Upper lobe of right lung (tissue), 1 donor: ENCODE measurements at regions not wholly inside any gene's neighbourhood (a gene's known extent, or its start where the extent isn't known, plus 50 kb on each side); places are given as distances from the start of the nearest gene placed in this dataset.

Source experiments
- ATAC-seq: fragments of 200-7000 bp; cut with Tn5 transposase; one replicate; pipeline ENCODE4 v1.9.1; 2020; ENCODE audit warnings: mild to moderate bottlenecking, moderate library complexity
- DNase-seq: peaks from one replicate; pipeline ENCODE4 v3.0.0-alpha.2; 2020
- H3K27ac ChIP-seq: fragments of 200-600 bp; one replicate; pipeline ENCODE4 v1.8.0; 2022
- H3K27me3 ChIP-seq: fragments of 200-600 bp; one replicate; pipeline ENCODE4 v1.8.0; 2022; ENCODE audit warnings: mild to moderate bottlenecking
- H3K36me3 ChIP-seq: fragments of 200-600 bp; one replicate; pipeline ENCODE4 v1.8.0; 2022
- H3K4me1 ChIP-seq: fragments of 200-600 bp; one replicate; pipeline ENCODE4 v1.8.0; 2022
- H3K4me3 ChIP-seq: fragments of 200-600 bp; one replicate; pipeline ENCODE4 v1.8.0; 2022; ENCODE audit warnings: mild to moderate bottlenecking
- H3K9me3 ChIP-seq: fragments of 200-600 bp; one replicate; pipeline ENCODE4 v1.8.0; 2022
- CTCF ChIP-seq: fragments of 200-600 bp; IDR thresholded peaks from one replicate; pipeline ENCODE4 v1.8.0; 2022; ENCODE audit warnings: antibody characterized with exemption
- intact Hi-C: fragments of 100-400 bp; cut with DNase I; formaldehyde crosslinking; loops from one replicate; pipeline ENCODE4 v1.11.0; 2022
- donor health status: DM: no; HTN: yes; CAD: no; lungs with severe emphysema.

GRCh38 chr4:36687681-36688080 is 406.3 kb downstream of the DTHD1 start:
- Histone ChIP-seq H3K4me1 (no peaks in the 10 kb centered on the region), H3K4me3 (no peak overlapping the region), H3K36me3 (no peaks in the 10 kb centered on the region), H3K27me3 (no peaks in the 10 kb centered on the region), H3K27ac (no peak overlapping the region), H3K9me3 (no peaks in the 10 kb centered on the region)
- no peak for TF ChIP-seq CTCF
- no peak for ATAC-seq
- intact Hi-C loops: no loop called here
- DNase-seq: no peak

DNA sequence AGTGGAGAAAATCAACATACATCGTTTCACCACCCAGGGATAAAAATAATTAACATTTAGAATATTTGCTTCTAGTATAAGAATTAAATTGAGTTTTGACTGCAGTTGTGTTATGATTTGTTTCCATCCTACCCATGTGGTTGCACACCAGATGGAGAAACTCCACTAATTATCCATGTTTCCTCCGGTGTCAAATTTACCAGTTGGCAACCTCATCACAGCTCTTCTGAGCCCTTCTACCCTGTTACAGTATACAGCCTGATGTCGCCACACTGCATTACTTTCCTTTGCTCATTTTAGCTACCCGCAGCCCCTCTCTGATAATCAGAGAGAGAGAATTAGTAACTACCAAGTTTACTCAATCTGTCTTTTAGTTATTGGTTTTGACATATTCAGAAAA is 411.2 kb downstream of the DTHD1 start:
- H3K36me3 ChIP-seq: no peaks in the 10 kb centered on the region
- no peaks in the 10 kb centered on the region for H3K9me3 ChIP-seq
- TF ChIP-seq CTCF: no peak
- H3K27ac ChIP-seq: no peak overlapping the region
- no peak overlapping the region for H3K4me3 ChIP-seq
- intact Hi-C loops: no loop called here
- ATAC-seq (no peak), DNase-seq (no peak)
- H3K4me1 ChIP-seq: no peaks in the 10 kb centered on the region
- no peaks in the 10 kb centered on the region for H3K27me3 ChIP-seq

DNA sequence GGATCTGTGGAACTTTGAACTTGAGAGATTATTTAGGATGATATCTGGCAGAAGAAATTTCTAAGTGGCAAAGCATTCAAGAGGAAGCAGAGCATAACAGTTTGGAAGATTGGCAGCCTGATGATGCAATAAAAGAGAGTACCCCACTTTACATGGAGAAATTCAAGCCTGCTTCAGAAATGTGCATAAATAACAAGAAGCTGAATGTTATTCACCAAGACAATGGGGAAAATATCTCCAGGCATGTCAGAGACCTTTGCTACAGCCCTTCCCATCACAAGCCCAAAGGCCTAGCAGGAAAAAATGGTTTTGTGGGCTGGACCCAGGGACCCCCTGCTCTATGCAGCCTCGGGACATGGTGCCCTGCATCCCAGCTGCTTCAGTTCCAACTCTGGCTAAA is 420.8 kb downstream of the DTHD1 start:
- no peaks in the 10 kb centered on the region for H3K9me3 ChIP-seq
- intact Hi-C loops: no loop called here
- no peaks in the 10 kb centered on the region for H3K4me1 ChIP-seq
- H3K27ac ChIP-seq: no peak overlapping the region
- H3K4me3 ChIP-seq: no peak overlapping the region
- no peak for ATAC-seq
- no peaks in the 10 kb centered on the region for H3K27me3 ChIP-seq
- H3K36me3 ChIP-seq: no peaks in the 10 kb centered on the region
- TF ChIP-seq CTCF: no peak
- DNase-seq: no peak

DNA sequence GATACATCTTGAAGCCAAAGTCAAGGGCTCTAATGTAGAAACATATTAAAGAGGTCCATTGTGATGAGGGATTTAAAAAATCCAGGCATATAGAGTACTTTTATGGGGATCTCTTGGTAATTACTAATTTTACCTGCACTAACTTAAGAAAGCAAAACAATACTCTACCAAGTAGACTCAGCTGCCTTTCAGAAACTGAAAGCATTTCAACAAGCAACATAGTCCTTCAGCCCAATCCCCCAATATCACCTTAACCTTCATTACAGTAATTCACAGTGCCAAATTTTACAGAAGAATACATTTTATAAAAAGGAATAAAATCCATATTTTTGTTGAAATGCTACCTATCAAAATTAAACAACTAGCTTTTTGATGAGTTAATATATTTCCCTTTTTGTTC is 422.9 kb downstream of the DTHD1 start:
- TF ChIP-seq CTCF: no peak
- ATAC-seq: no peak
- intact Hi-C loops: no loop called here
- H3K4me1 ChIP-seq: no peaks in the 10 kb centered on the region
- H3K36me3 ChIP-seq: no peaks in the 10 kb centered on the region
- no peak overlapping the region for H3K27ac ChIP-seq
- DNase-seq: no peak
- H3K9me3 ChIP-seq: no peaks in the 10 kb centered on the region
- no peaks in the 10 kb centered on the region for H3K27me3 ChIP-seq
- H3K4me3 ChIP-seq: no peak overlapping the region

- no peak overlapping the region for H3K27ac ChIP-seq
- no peak for ATAC-seq
- no peak for TF ChIP-seq CTCF
- no peaks in the 10 kb centered on the region for H3K27me3 ChIP-seq
- no peak for DNase-seq
- no peak overlapping the region for H3K4me3 ChIP-seq
- H3K9me3 ChIP-seq: no peaks in the 10 kb centered on the region
- no peaks in the 10 kb centered on the region for H3K36me3 ChIP-seq
- intact Hi-C loops: no loop called here
- no peaks in the 10 kb centered on the region for H3K4me1 ChIP-seq
These were observed 428.6 kb downstream of the DTHD1 start for GRCh38 chr4:36709991-36710390.

DNA sequence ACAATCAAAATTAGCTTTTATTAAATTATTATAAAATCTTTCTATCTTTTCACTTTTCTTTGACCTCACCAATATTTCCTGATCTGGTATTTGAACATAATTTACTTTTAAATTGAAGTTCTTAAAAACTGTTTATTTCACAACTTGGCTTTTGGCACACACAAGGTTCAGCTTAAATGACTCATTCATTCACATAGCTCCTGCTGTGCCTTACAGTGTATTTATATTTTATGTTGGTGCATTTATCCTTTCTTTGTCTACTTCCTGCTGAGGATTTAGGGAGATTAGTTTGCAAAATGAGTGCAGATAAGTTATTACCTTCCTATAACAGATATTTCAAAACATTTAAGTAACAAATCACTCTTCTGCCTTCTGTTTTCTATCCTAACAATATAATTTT is 430.6 kb downstream of the DTHD1 start:
- no peak for TF ChIP-seq CTCF
- Histone ChIP-seq H3K4me3 (no peak overlapping the region), H3K36me3 (no peaks in the 10 kb centered on the region), H3K4me1 (no peaks in the 10 kb centered on the region), H3K27ac (no peak overlapping the region), H3K9me3 (no peaks in the 10 kb centered on the region), H3K27me3 (no peaks in the 10 kb centered on the region)
- intact Hi-C loops: no loop called here
- ATAC-seq: no peak
- no peak for DNase-seq
